A172 (cell line): ENCODE measurements at regions not wholly inside any gene's neighbourhood (a gene's known extent, or its start where the extent isn't known, plus 50 kb on each side); places are given as distances from the start of the nearest gene placed in this dataset.
"Not testable (repeated sequence)": the region's sequence is repeated elsewhere in the genome, so short reads cannot be mapped to it uniquely, and the experiment has no call there.

Experiments
- DNase-seq: peaks from one replicate; pipeline ENCODE4 v3.0.0-alpha.2; 2015; ENCODE audit warnings: low spot score

- no peak for DNase-seq
These were observed 549.4 kb upstream of the API5 start for GRCh38 chr11:42762348-42762747.

GRCh38 chr11:42764936-42765335 lies 546.9 kb upstream of the API5 start:
- DNase-seq = no peak

- no peak for DNase-seq
These were observed 543.2 kb upstream of the API5 start for GRCh38 chr11:42768576-42768975.

GRCh38 chr11:42770444-42771065 lies 541.2 kb upstream of the API5 start:
- no peak for DNase-seq

- DNase-seq = no peak
These were observed 538.9 kb upstream of the API5 start for GRCh38 chr11:42772886-42773285.

GRCh38 chr11:42773729-42774128 lies 538.1 kb upstream of the API5 start:
- no peak for DNase-seq

- DNase-seq = no peak
These were observed 537.2 kb upstream of the API5 start for GRCh38 chr11:42774567-42774966.

- no peak for DNase-seq
These were observed 534.0 kb upstream of the API5 start for GRCh38 chr11:42777776-42778175.

GRCh38 chr11:42778193-42778592 lies 533.6 kb upstream of the API5 start:
- DNase-seq = no peak

GRCh38 chr11:42779555-42779954 lies 532.2 kb upstream of the API5 start:
- no peak for DNase-seq

- DNase-seq = no peak
These were observed 524.8 kb upstream of the API5 start for GRCh38 chr11:42786981-42787380.

- not testable (repeated sequence) for DNase-seq
These were observed 516.3 kb upstream of the API5 start for GRCh38 chr11:42795483-42795882.

- no peak for DNase-seq
These were observed 511.8 kb upstream of the API5 start for GRCh38 chr11:42800041-42800440.

- no peak for DNase-seq
These were observed 509.4 kb upstream of the API5 start for GRCh38 chr11:42802201-42802899.

- DNase-seq = no peak
These were observed 505.6 kb upstream of the API5 start for GRCh38 chr11:42806191-42806590.

GRCh38 chr11:42812361-42812760 lies 499.4 kb upstream of the API5 start:
- DNase-seq = no peak

- DNase-seq = no peak
These were observed 498.8 kb upstream of the API5 start for GRCh38 chr11:42812960-42813359.

GRCh38 chr11:42816471-42816870 lies 495.3 kb upstream of the API5 start:
- no peak for DNase-seq

- no peak for DNase-seq
These were observed 492.7 kb upstream of the API5 start for GRCh38 chr11:42819126-42819525.

- not testable (repeated sequence) for DNase-seq
These were observed 489.6 kb upstream of the API5 start for GRCh38 chr11:42822188-42822587.

- no peak for DNase-seq
These were observed 488.2 kb upstream of the API5 start for GRCh38 chr11:42823546-42823945.

GRCh38 chr11:42824067-42824466 lies 487.7 kb upstream of the API5 start:
- no peak for DNase-seq

GRCh38 chr11:42825598-42825997 lies 486.2 kb upstream of the API5 start:
- DNase-seq = no peak

- DNase-seq = no peak
These were observed 484.0 kb upstream of the API5 start for GRCh38 chr11:42827845-42828244.
